ENCODE measurements at regions not wholly inside any gene's neighbourhood (a gene's known extent, or its start where the extent isn't known, plus 50 kb on each side); places are given as distances from the start of the nearest gene placed in this dataset.
A peak's percentile ranks its signal among the peaks of the same experiment; 100 is the strongest.
"Not testable (repeated sequence)": the region's sequence is repeated elsewhere in the genome, so short reads cannot be mapped to it uniquely, and the experiment has no call there.

- in situ Hi-C loops (cut with HindIII; ENCODE audit: low pct_ligation_motif_present, low pct_unique_long_range_greater_than_20kb, low sequenced_read_pairs): no loop called here
- no peak for DNase-seq
These were observed 293.5 kb upstream of the LRFN5 start for GRCh38 chr14:41313196-41313595.

GRCh38 chr14:41303506-41303905 is 303.2 kb upstream of the LRFN5 start:
- no peak for DNase-seq
- in situ Hi-C loops (cut with HindIII; ENCODE audit: low pct_ligation_motif_present, low pct_unique_long_range_greater_than_20kb, low sequenced_read_pairs): no loop called here

DNA sequence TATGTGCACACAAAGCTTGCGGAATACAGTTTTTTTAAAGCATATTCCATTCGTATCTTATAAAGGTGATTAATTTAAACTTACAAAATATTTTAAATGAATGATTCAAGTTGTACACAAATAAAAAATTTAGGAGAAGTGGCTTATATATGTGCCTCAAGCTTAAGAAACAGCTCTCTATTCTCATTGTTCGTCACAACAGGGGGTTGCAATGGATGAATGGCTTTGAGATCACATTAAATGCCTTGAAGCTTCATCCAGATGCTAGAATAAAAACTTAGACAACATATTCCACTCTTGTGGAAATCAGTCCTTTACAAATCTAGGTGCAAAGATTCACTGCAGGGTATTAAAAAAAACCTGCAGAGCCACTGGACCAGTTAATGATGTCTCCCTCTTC is 303.9 kb upstream of the LRFN5 start:
- no peak for DNase-seq
- in situ Hi-C loops (cut with HindIII; ENCODE audit: low pct_ligation_motif_present, low pct_unique_long_range_greater_than_20kb, low sequenced_read_pairs): no loop called here

- DNase-seq: peak; percentile 18
- in situ Hi-C loops (cut with HindIII; ENCODE audit: low pct_ligation_motif_present, low pct_unique_long_range_greater_than_20kb, low sequenced_read_pairs): no loop called here
These were observed 306.8 kb upstream of the LRFN5 start for GRCh38 chr14:41299924-41300323.

DNA sequence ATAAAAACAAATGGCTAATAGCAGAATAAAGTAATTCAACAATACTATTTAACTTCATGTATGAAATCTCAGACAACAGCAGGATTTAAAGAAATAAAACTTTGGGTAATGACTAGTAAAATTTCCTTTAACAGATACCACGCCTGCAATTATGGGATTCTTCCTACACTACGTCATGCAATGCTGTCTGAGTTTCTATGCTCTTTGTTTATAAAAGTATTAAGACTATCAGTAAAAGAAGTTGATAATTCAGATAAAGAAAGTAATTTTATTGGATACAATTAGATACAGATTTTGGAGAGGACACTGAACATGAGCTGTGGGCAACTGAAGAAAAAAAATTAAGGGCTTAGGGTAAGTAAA is 308.4 kb upstream of the LRFN5 start:
- in situ Hi-C loops (cut with HindIII; ENCODE audit: low pct_ligation_motif_present, low pct_unique_long_range_greater_than_20kb, low sequenced_read_pairs): no loop called here
- no peak for DNase-seq

- in situ Hi-C loops (cut with HindIII; ENCODE audit: low pct_ligation_motif_present, low pct_unique_long_range_greater_than_20kb, low sequenced_read_pairs): no loop called here
These were observed 308.9 kb upstream of the LRFN5 start for GRCh38 chr14:41297576-41298327.

GRCh38 chr14:41295734-41296133 is 310.9 kb upstream of the LRFN5 start:
- DNase-seq: no peak
- in situ Hi-C loops (cut with HindIII; ENCODE audit: low pct_ligation_motif_present, low pct_unique_long_range_greater_than_20kb, low sequenced_read_pairs): no loop called here

More at GRCh38 chr14:41297576-41298327, 308.9 kb upstream of the LRFN5 start:
- no peak for DNase-seq

DNA sequence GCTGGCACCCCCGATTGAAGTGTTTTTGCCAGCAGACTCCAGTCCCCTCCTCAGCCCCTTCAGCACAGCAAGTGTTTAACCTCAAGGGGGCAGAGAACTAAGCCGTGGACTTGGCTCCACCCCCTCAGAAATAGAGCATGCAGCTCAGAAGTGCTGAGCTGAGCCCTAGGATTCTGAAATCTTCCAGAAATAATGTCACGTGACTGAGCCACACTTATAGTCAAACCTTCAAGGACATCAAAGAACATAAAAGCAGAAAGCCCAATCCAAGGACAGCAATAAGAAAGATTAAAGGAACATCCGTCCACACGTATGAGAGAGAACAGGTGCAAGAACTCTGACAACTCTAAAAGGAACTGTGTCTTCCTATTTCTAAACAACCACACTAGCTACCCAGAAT is 317.7 kb upstream of the LRFN5 start:
- no peak for DNase-seq
- in situ Hi-C loops (cut with HindIII; ENCODE audit: low pct_ligation_motif_present, low pct_unique_long_range_greater_than_20kb, low sequenced_read_pairs): no loop called here

- DNase-seq: peak; percentile 56
- in situ Hi-C loops (cut with HindIII; ENCODE audit: low pct_ligation_motif_present, low pct_unique_long_range_greater_than_20kb, low sequenced_read_pairs): no loop called here
These were observed 321.4 kb upstream of the LRFN5 start for GRCh38 chr14:41285186-41285748.

DNA sequence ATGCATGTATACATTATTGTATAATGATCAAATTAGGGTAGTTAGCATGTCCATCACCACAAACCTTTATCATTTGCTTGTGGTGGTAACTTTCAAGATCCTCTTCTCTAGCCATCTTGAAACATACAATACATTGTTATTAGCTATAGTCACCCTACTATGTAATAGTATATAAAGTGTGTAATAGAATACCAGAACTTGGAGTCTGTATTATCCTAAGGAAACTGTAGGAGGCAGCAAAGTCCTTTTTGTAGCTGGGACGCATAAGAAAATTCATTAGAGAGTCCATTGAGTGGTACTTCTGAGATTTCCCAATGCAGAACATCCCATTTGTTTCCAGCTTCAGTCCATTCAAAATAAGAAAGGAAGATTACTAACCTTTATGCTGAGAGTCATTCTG is 325.9 kb upstream of the LRFN5 start:
- DNase-seq: peak; percentile 17
- in situ Hi-C loops (cut with HindIII; ENCODE audit: low pct_ligation_motif_present, low pct_unique_long_range_greater_than_20kb, low sequenced_read_pairs): no loop called here

DNA sequence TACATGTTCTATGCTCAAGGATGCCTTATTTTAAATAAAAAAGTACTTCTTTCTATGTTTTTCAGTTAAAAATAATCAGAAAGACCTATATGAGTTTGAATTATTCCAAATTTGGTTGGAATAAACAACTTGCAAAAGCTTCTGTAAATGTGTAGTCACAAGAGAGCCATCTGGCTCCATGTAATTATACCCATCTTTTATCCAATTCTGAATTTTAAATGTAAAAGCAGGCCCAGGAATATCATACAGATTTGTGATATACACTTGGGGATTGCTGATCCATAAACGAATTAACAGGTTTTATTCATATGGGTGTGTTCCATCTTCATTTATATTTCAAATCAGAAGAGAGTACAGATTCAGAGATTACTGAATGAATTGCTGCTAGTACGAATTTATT is 329.2 kb upstream of the LRFN5 start:
- no peak for DNase-seq
- in situ Hi-C loops (cut with HindIII; ENCODE audit: low pct_ligation_motif_present, low pct_unique_long_range_greater_than_20kb, low sequenced_read_pairs): no loop called here

- in situ Hi-C loops (cut with HindIII; ENCODE audit: low pct_ligation_motif_present, low pct_unique_long_range_greater_than_20kb, low sequenced_read_pairs): no loop called here
- no peak for DNase-seq
These were observed 349.2 kb upstream of the LRFN5 start for GRCh38 chr14:41257476-41257875.

DNA sequence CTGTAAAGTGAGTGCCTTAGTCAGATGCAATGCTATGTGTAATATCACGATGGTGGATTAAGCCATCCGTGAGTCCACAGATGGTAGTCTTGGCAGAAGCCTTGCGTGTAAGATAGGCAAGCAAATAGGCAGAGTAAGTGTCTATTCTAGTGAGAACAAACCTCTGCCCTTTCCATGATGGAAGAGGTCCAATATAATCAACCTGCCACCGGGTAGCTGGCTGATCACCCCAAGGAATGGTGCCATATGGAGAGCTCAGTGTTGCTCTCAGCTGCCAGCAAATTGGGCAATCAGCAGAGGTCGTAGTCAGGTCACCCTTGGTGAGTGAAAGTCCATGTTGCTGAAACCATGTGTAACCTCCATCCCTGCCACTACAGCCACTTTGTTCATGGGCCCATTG is 371.2 kb upstream of the LRFN5 start:
- in situ Hi-C loops (cut with HindIII; ENCODE audit: low pct_ligation_motif_present, low pct_unique_long_range_greater_than_20kb, low sequenced_read_pairs): no loop called here
- no peak for DNase-seq

DNA sequence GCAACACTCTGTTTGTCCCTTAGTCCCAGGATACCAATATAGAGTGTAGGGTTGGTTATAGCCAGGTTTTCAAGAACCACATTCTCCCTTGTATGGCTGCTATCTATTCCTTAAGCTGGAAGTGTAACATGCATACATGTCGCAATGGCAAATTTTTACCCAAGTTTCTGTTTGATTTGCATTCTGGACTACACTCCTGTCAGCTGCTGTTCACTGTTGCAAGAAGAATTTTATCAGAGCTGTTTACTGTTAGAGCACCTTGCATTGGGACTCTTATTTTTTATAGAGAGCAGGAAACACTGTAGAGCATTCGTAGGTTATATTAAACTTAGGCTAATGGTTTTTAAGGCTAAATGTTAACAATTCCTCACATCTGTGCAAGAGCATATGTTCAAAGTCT is 376.0 kb upstream of the LRFN5 start:
- in situ Hi-C loops (cut with HindIII; ENCODE audit: low pct_ligation_motif_present, low pct_unique_long_range_greater_than_20kb, low sequenced_read_pairs): no loop called here
- no peak for DNase-seq

DNA sequence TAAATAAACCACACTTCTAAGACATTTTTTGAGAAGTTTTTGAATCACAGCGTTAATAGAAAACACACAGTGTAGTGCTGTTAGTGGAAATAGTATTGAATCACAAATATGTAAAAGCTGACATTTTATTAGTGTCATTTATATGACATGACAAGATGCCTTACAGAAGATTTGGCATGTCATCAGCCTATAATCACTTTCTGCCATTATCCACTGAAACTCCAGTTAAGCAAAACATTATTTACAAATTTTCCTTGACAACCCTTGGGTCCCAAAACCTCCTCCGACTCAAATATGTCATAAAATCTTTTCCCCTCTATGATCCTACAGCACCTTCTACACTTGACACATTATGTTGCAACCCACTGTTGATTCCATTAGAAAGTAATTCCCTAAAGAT is 376.9 kb upstream of the LRFN5 start:
- in situ Hi-C loops (cut with HindIII; ENCODE audit: low pct_ligation_motif_present, low pct_unique_long_range_greater_than_20kb, low sequenced_read_pairs): no loop called here
- DNase-seq: no peak

DNA sequence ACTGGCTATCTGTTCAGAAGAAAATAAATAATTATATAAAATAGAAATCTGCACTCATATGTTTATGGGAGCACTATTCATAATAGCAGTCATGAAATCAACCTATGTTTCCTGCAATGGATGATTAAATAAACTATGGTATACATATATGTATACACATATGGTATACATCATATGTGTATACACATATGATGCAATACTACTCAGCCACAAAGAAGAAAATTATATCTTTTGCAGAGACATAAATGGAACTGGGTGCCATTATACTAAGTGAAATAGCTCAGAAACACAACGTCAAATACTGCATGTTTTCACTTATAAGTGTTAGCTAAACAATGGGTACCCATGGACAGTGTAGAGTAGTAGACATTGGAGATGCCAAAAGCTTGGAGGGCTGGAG is 381.2 kb upstream of the LRFN5 start:
- DNase-seq: no peak
- in situ Hi-C loops (cut with HindIII; ENCODE audit: low pct_ligation_motif_present, low pct_unique_long_range_greater_than_20kb, low sequenced_read_pairs): no loop called here

- in situ Hi-C loops (cut with HindIII; ENCODE audit: low pct_ligation_motif_present, low pct_unique_long_range_greater_than_20kb, low sequenced_read_pairs): no loop called here
These were observed 384.1 kb upstream of the LRFN5 start for GRCh38 chr14:41222581-41222980.

DNA sequence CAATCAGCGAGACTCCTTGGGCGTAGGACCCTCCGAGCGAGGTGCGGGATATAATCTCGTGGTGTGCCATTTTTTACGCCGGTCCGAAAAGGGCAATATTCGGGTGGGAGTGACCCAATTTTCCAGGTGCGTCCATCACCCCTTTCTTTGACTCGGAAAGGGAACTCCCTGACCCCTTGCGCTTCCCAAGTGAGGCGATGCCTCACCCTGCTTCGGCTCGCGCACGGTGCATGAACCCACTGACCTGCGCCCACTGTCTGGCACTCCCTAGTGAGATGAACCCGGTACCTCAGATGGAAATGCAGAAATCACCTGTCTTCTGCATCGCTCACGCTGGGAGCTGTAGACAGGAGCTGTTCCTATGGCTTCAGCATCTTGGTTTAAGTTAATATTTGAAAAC is 391.7 kb upstream of the LRFN5 start:
- in situ Hi-C loops (cut with HindIII; ENCODE audit: low pct_ligation_motif_present, low pct_unique_long_range_greater_than_20kb, low sequenced_read_pairs); DNase-seq: not testable (repeated sequence)

More at GRCh38 chr14:41222581-41222980, 384.1 kb upstream of the LRFN5 start:
- DNase-seq: no peak

GRCh38 chr14:41201696-41202095 is 405.0 kb upstream of the LRFN5 start:
- in situ Hi-C loops (cut with HindIII; ENCODE audit: low pct_ligation_motif_present, low pct_unique_long_range_greater_than_20kb, low sequenced_read_pairs): no loop called here
- DNase-seq: no peak

GRCh38 chr14:41187868-41188267 is 418.8 kb upstream of the LRFN5 start:
- DNase-seq: no peak
- in situ Hi-C loops (cut with HindIII; ENCODE audit: low pct_ligation_motif_present, low pct_unique_long_range_greater_than_20kb, low sequenced_read_pairs): no loop called here

All from ACHN (cell line).